HepG2 (cell line): ENCODE measurements at regions not wholly inside any gene's neighbourhood (a gene's known extent, or its start where the extent isn't known, plus 50 kb on each side); places are given as distances from the start of the nearest gene placed in this dataset.
A peak's percentile ranks its signal among the peaks of the same experiment; 100 is the strongest.

Experiments
- ATAC-seq: fragments of 200-7000 bp; cut with Tn5 transposase; 3 replicates; pipeline ENCODE4 v1.9.1; 2020; ENCODE audit warnings: mild to moderate bottlenecking, moderate library complexity
- BruUV-seq: library from RNA; stranded (reverse); fragments of 400-500 nt; replicated peaks from 2 replicates; lab custom pipeline; 2021; lab: Mats Ljungman, UMichigan
- CTCF ChIA-PET: fragments of 300-600 bp; formaldehyde crosslinking; extraction: SDS; loops from one replicate; lab custom pipeline; 2021; ENCODE audit warnings: low total read pairs, inconsistent platforms, low intra/inter-chr PET ratio; lab: Yijun Ruan, JAX
- POLR2A ChIA-PET: fragments of 350-600 bp; sonication (Branson Sonifier 250); formaldehyde crosslinking; loops from one replicate; lab custom pipeline; 2020; ENCODE audit warnings: antibody characterized with exemption, inconsistent platforms; lab: Yijun Ruan, JAX
- DNase-seq: peaks from one replicate; pipeline ENCODE4 v3.0.0-alpha.2; 2015; ENCODE audit warnings: low spot score
- FAIRE-seq: peaks from 3 replicates; lab custom pipeline; 2011; peaks lifted over from hg19 to GRCh38; lab: Jason Lieb, UNC
- H2AFZ ChIP-seq: one replicate; pipeline ENCODE4 v1.6.1; 2011; ENCODE audit warnings: low read length, inconsistent platforms
- H3K27ac ChIP-seq: fragments of 300-600 bp; 3 replicates; pipeline ENCODE4 v1.8.0; 2011; ENCODE audit warnings: mixed run types, mild to moderate bottlenecking, mixed read lengths, low read length, inconsistent platforms; ENCODE audit not compliant: insufficient read depth; ENCODE audit errors: extremely low read length
- H3K27me3 ChIP-seq, 2 experiments: fragments of 200-600 bp in 1 of 2; 2 replicates in 1 of 2; 3 replicates in 1 of 2; pipeline versions ENCODE4 v1.6.0 to v1.8.0; 2011; ENCODE audit warnings: low read length in 2 of 2, mild to moderate bottlenecking in 2 of 2, moderate library complexity in 2 of 2, inconsistent platforms in 1 of 2; ENCODE audit not compliant: insufficient read depth in 2 of 2, control insufficient read depth in 1 of 2
- H3K36me3 ChIP-seq, 2 experiments: fragments of 200-600 bp in 1 of 2; replicated peaks in 1 of 2; 2 replicates in 1 of 2; 3 replicates in 1 of 2; pipeline versions ENCODE4 v1.5.1 to v1.8.0; 2011; ENCODE audit warnings: low read length in 2 of 2, inconsistent platforms in 1 of 2; ENCODE audit not compliant: insufficient read depth in 2 of 2, control insufficient read depth in 1 of 2
- H3K4me1 ChIP-seq: 2 replicates; pipeline ENCODE4 v1.5.1; 2012; ENCODE audit warnings: low read length, inconsistent platforms; ENCODE audit not compliant: insufficient read depth
- H3K4me2 ChIP-seq: 2 replicates; pipeline ENCODE4 v1.6.0; 2011; ENCODE audit warnings: low read depth, low read length, inconsistent platforms
- H3K4me3 ChIP-seq, 3 experiments: fragments of 200-600 bp in 1 of 3; sonication (generic), shearing (Covaris generic) in 1 of 3; replicated peaks in 1 of 3; 2 replicates each; pipeline ENCODE4 v1.5.1; 2011 to 2016; ENCODE audit warnings: low read length in 3 of 3, inconsistent platforms in 2 of 3, low read depth in 2 of 3, mild to moderate bottlenecking in 2 of 3, control low read depth in 1 of 3, mixed read lengths in 1 of 3; ENCODE audit not compliant: insufficient read depth in 1 of 3
- H3K79me2 ChIP-seq: one replicate; pipeline ENCODE4 v1.6.1; 2011; ENCODE audit warnings: low read length, inconsistent platforms; ENCODE audit not compliant: insufficient read depth
- H3K9ac ChIP-seq: 2 replicates; pipeline ENCODE4 v1.6.0; 2011; ENCODE audit warnings: mild to moderate bottlenecking, low read depth, low read length, inconsistent platforms; ENCODE audit not compliant: insufficient read depth
- H3K9me3 ChIP-seq: 2 replicates; pipeline ENCODE4 v1.5.1; 2012; ENCODE audit warnings: mild to moderate bottlenecking, low read length
- H4K20me1 ChIP-seq: 2 replicates; pipeline ENCODE4 v1.6.0; 2011; ENCODE audit warnings: inconsistent platforms, mild to moderate bottlenecking, low read length, moderate library complexity; ENCODE audit not compliant: insufficient read depth
- DMAP1 ChIP-seq: IDR thresholded peaks from 2 replicates; pipeline ENCODE4 v1.6.1; 2016
- FOXA1 ChIP-seq, 2 experiments: fragments of 450-650 bp in 1 of 2; sonication (generic) in 1 of 2; formaldehyde crosslinking in 1 of 2; IDR thresholded peaks; 2 replicates each; pipeline versions ENCODE4 v1.4.0 to v1.6.1; 2016 to 2020; ENCODE audit warnings: missing genetic modification reagents in 1 of 2
- MAFF ChIP-seq: IDR thresholded peaks from 2 replicates; pipeline ENCODE4 v1.6.1; 2011; ENCODE audit warnings: low read depth, low read length, improper control_type of control experiment
- MAFK ChIP-seq, 2 experiments: IDR thresholded peaks in 1 of 2; conservative IDR thresholded peaks in 1 of 2; 2 replicates each; pipeline ENCODE4 v1.6.1; 2011; ENCODE audit warnings: improper control_type of control experiment in 2 of 2, low read length in 2 of 2
- NFYB ChIP-seq: sonication (generic); formaldehyde crosslinking; IDR thresholded peaks from 2 replicates; pipeline ENCODE4 v1.4.0; 2020; ENCODE audit warnings: missing genetic modification reagents
- REPIN1 ChIP-seq: sonication (generic); formaldehyde crosslinking; IDR thresholded peaks from 2 replicates; pipeline ENCODE4 v1.8.0; 2022; ENCODE audit warnings: missing genetic modification reagents, low read depth, mild to moderate bottlenecking, borderline replicate concordance
- SRSF9 ChIP-seq: fragments of 200-400 bp; formaldehyde crosslinking; IDR thresholded peaks from 2 replicates; pipeline ENCODE4 v1.6.1; 2018; ENCODE audit warnings: borderline replicate concordance, mild to moderate bottlenecking, low read depth, low read length; ENCODE audit not compliant: insufficient read depth, poor library complexity, severe bottlenecking
- ZFY ChIP-seq: sonication (generic); formaldehyde crosslinking; IDR thresholded peaks from 2 replicates; pipeline ENCODE4 v1.4.0; 2020; ENCODE audit warnings: missing genetic modification reagents
- ZIK1 ChIP-seq: sonication (generic); formaldehyde crosslinking; IDR thresholded peaks from 2 replicates; pipeline ENCODE4 v1.5.0; 2020; ENCODE audit warnings: mild to moderate bottlenecking, low read depth, missing genetic modification reagents, borderline replicate concordance
- ZNF329 ChIP-seq: sonication (generic); formaldehyde crosslinking; IDR thresholded peaks from 2 replicates; pipeline ENCODE4 v1.9.0; 2021; ENCODE audit warnings: low read depth, mild to moderate bottlenecking, missing genetic modification reagents
- WGBS: methylation state at CpG from one replicate; pipeline ENCODE4 v1.1.6; 2017; ENCODE audit warnings: low lambda C conversion rate; 5-methylcytosine and 5-hydroxymethylcytosine counted together
- in situ Hi-C: cut with HindIII; loops from 2 replicates; pipeline ENCODE4 v1.10.0; 2017; ENCODE audit warnings: low pct_unique_long_range_greater_than_20kb; ENCODE audit not compliant: extremely low pct_ligation_motif_present
- intact Hi-C: fragments of 100-400 bp; cut with micrococcal nuclease; formaldehyde crosslinking; loops from one replicate; pipeline ENCODE4 v1.10.0; 2022; ENCODE audit not compliant: unreplicated experiment
- TF ChIP-seq, protein P1 (sequence below): sonication (generic); formaldehyde crosslinking; IDR thresholded peaks from 2 replicates; pipeline ENCODE4 v1.8.1; 2023; ENCODE audit warnings: mild to moderate bottlenecking, missing genetic modification reagents, borderline replicate concordance
- TF ChIP-seq, protein P2 (sequence below): sonication (generic); formaldehyde crosslinking; IDR thresholded peaks from 2 replicates; pipeline ENCODE4 v1.8.0; 2022; ENCODE audit warnings: mild to moderate bottlenecking, missing genetic modification reagents, borderline replicate concordance

DNA sequence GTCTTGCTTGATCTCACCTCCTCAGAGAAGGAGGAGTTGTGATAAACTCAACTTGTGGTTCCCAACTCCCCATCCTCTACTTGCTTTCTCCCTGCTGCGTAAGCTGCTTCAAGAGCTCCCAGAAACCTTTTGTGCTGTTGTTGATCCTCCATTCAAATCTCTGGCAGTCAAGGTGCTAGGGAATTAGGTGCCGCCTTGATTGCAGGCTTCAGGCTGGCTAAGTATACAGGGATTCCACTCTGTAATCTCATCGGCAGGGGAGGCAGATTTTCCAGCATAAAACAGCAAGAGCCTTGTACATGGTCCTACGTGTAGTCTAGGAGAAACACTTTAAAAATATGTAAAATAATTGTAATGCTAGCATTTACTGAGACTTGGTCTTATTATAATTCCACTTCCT is 116.2 kb upstream of the DDX18 start (continued):
- TF ChIP-seq, protein P1, sequence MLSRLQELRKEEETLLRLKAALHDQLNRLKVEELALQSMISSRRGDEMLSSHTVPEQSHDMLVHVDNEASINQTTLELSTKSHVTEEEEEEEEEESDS (CRISPR knock-in tag), result no peak
- TF ChIP-seq SRSF9 (no peak), ZNF329 (CRISPR knock-in tag) (no peak), DMAP1 (no peak), ZFY (CRISPR knock-in tag) (no peak), REPIN1 (no peak), NFYB (CRISPR knock-in tag) (no peak)

DNA sequence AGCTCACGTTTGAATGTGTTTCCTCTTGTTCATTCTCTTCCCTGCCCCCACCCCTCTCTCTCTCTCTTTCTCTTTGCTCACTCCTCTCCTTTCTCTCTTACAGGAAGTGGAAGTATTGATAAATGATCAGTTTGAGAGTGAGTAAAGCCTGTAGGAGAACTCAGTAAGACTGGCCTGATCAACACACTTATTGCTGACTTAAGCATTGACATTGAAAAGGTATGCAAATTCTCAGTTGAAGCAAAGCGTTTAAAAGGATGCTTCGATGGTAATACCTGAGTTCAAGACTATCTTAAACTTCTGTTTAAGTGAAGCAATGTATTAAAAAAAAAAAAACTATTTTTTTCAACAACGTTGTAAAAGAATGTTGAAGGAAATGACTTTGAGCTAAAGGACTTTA is 115.7 kb upstream of the DDX18 start:
- ATAC-seq, result no peak
- ChIA-PET CTCF (no interaction called here), POLR2A (no interaction called here)
- WGBS, result 1% methylated on average over 4 of the region's 4 CpGs
- Histone ChIP-seq H3K4me1 (no peaks in the 10 kb centered on the region), H3K9me3 (no peaks in the 10 kb centered on the region), H3K79me2 (no peaks in the 10 kb centered on the region), H3K27me3 (no peaks in the 10 kb centered on the region), H3K9ac (no peak overlapping the region), H3K27ac (no peak overlapping the region), H4K20me1 (no peaks in the 10 kb centered on the region), H2AFZ (no peak overlapping the region), H3K4me2 (no peak overlapping the region), H3K36me3 (no peaks in the 10 kb centered on the region), H3K4me3 (no peak overlapping the region)
- in situ Hi-C loops, result no loop called here
- DNase-seq, result no peak
- TF ChIP-seq MAFF (peak; percentile 73), FOXA1 (IDR thresholded peaks at IDR 0.05) (no peak), FOXA1 (CRISPR knock-in tag; IDR thresholded peaks at IDR 0.05) (no peak), MAFK (conservative IDR thresholded peaks at IDR 0.05 in 1 of 2, IDR thresholded peaks at IDR 0.05 in 1 of 2; ENCODE audit: low read length in 2 of 2) (peak; percentile 50 to 80), ZIK1 (CRISPR knock-in tag) (no peak)
- TF ChIP-seq, protein P2, sequence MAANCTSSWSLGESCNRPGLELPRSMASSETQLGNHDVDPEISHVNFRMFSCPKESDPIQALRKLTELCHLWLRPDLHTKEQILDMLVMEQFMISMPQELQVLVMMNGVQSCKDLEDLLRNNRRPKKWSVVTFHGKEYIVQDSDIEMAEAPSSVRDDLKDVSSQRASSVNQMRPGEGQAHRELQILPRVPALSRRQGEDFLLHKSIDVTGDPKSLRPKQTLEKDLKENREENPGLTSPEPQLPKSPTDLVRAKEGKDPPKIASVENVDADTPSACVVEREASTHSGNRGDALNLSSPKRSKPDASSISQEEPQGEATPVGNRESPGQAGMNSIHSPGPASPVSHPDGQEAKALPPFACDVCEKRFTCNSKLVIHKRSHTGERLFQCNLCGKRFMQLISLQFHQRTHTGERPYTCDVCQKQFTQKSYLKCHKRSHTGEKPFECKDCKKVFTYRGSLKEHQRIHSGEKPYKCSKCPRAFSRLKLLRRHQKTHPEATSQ (CRISPR knock-in tag), result no peak
- no TSS peak for BruUV-seq
- no peak for FAIRE-seq
- intact Hi-C loops, result no loop called here
